ENCODE measurements at regions not wholly inside any gene's neighbourhood (a gene's known extent, or its start where the extent isn't known, plus 50 kb on each side); places are given as distances from the start of the nearest gene placed in this dataset.

DNA sequence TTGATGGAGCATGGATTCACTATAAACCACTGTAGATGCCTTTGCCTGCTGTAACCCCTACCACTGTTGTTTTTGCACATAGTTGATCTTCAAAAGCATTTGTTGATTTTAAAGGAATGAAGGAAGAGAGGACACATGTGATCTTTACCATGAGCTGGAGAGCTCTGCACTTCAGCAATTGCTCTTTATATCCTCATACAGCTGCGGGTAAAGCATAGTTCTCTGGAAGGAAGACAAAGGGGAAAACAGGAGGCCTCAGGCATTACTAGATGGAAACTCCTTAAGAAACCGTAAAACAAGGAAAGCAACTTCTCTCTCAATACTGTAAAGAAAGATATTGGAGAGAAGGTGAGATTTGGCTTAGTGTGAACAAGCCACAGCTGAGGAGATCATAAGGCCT lies 60.6 kb downstream of the SCG2 start:
- no peak for DNase-seq (ENCODE audit: low read depth)
- H3K4me3 ChIP-seq (ENCODE audit: low read length), result no peak overlapping the region
- TF ChIP-seq CTCF (conservative IDR thresholded peaks at IDR 0.05; ENCODE audit: low read depth, low read length), result no peak

DNA sequence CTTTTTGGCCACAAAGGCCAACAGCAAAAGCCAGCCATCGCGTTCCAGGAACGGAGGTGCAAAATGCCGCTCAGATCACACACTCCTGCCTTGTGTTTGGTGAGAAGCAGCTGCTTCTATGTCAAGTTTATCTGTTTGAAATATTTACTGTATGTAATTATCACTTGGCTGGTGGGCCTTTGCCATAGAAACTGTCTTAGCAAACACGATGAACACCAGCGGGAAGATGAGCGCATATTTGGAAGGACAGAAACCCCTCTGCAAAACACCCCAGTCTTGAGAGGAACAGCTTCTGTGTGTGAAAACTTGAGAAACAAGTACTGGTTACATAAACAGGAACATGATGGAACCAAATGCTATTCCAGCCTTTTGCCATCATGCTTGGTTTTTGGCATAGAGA lies 59.7 kb downstream of the SCG2 start:
- no peak overlapping the region for H3K4me3 ChIP-seq (ENCODE audit: low read length)
- no peak for DNase-seq (ENCODE audit: low read depth)
- TF ChIP-seq CTCF (conservative IDR thresholded peaks at IDR 0.05; ENCODE audit: low read depth, low read length), result no peak

GRCh38 chr2:223545406-223545805 lies 56.8 kb downstream of the SCG2 start:
- TF ChIP-seq CTCF (conservative IDR thresholded peaks at IDR 0.05; ENCODE audit: low read depth, low read length), result no peak
- DNase-seq (ENCODE audit: low read depth), result no peak
- no peak overlapping the region for H3K4me3 ChIP-seq (ENCODE audit: low read length)

GRCh38 chr2:223545830-223546229 lies 56.3 kb downstream of the SCG2 start:
- DNase-seq (ENCODE audit: low read depth), result no peak
- no peak overlapping the region for H3K4me3 ChIP-seq (ENCODE audit: low read length)
- TF ChIP-seq CTCF (conservative IDR thresholded peaks at IDR 0.05; ENCODE audit: low read depth, low read length), result no peak

All from retinal pigment epithelial cell (primary cell).